HG03159 (cell line): ENCODE measurements at regions not wholly inside any gene's neighbourhood (a gene's known extent, or its start where the extent isn't known, plus 50 kb on each side); places are given as distances from the start of the nearest gene placed in this dataset.
"Not testable (repeated sequence)": the region's sequence is repeated elsewhere in the genome, so short reads cannot be mapped to it uniquely, and the experiment has no call there.

Experiments
- ATAC-seq: cut with Tn5 transposase; IDR thresholded peaks from one replicate; pipeline ENCODE4 v1.9.1; 2021; ENCODE audit warnings: mild to moderate bottlenecking, moderate library complexity; ENCODE audit not compliant: unreplicated experiment

- no peak for ATAC-seq
These were observed 524.0 kb upstream of the KCND2 start for GRCh38 chr7:119748991-119749390.

GRCh38 chr7:119756687-119757086 lies 516.3 kb upstream of the KCND2 start:
- ATAC-seq, result no peak

- ATAC-seq, result no peak
These were observed 514.7 kb upstream of the KCND2 start for GRCh38 chr7:119758254-119758653.

- no peak for ATAC-seq
These were observed 511.2 kb upstream of the KCND2 start for GRCh38 chr7:119761776-119762175.

GRCh38 chr7:119782286-119782685 lies 490.7 kb upstream of the KCND2 start:
- no peak for ATAC-seq

GRCh38 chr7:119783799-119784198 lies 489.2 kb upstream of the KCND2 start:
- no peak for ATAC-seq

- ATAC-seq, result no peak
These were observed 470.8 kb upstream of the KCND2 start for GRCh38 chr7:119802147-119802546.

GRCh38 chr7:119825091-119825655 lies 447.8 kb upstream of the KCND2 start:
- ATAC-seq, result no peak

GRCh38 chr7:119826547-119826946 lies 446.4 kb upstream of the KCND2 start:
- ATAC-seq, result no peak

GRCh38 chr7:119838444-119838843 lies 434.5 kb upstream of the KCND2 start:
- ATAC-seq, result no peak

GRCh38 chr7:119842337-119842736 lies 430.6 kb upstream of the KCND2 start:
- ATAC-seq, result no peak

- no peak for ATAC-seq
These were observed 430.2 kb upstream of the KCND2 start for GRCh38 chr7:119842786-119843185.

- no peak for ATAC-seq
These were observed 411.6 kb upstream of the KCND2 start for GRCh38 chr7:119861385-119861784.

- ATAC-seq, result no peak
These were observed 404.6 kb upstream of the KCND2 start for GRCh38 chr7:119868387-119868786.

GRCh38 chr7:119879835-119880234 lies 393.1 kb upstream of the KCND2 start:
- no peak for ATAC-seq

GRCh38 chr7:119886007-119886406 lies 387.0 kb upstream of the KCND2 start:
- no peak for ATAC-seq

- ATAC-seq, result not testable (repeated sequence)
These were observed 386.4 kb upstream of the KCND2 start for GRCh38 chr7:119886525-119886924.

GRCh38 chr7:119888251-119888650 lies 384.7 kb upstream of the KCND2 start:
- ATAC-seq, result no peak

GRCh38 chr7:119890631-119891030 lies 382.3 kb upstream of the KCND2 start:
- no peak for ATAC-seq

- no peak for ATAC-seq
These were observed 377.7 kb upstream of the KCND2 start for GRCh38 chr7:119895320-119895719.

GRCh38 chr7:119896386-119896785 lies 376.6 kb upstream of the KCND2 start:
- ATAC-seq, result no peak

GRCh38 chr7:119900996-119901672 lies 371.8 kb upstream of the KCND2 start:
- ATAC-seq, result no peak

- ATAC-seq, result no peak
These were observed 369.9 kb upstream of the KCND2 start for GRCh38 chr7:119903085-119903484.
